Astrocyte (in vitro differentiated cells and primary cell): ENCODE measurements at regions not wholly inside any gene's neighbourhood (a gene's known extent, or its start where the extent isn't known, plus 50 kb on each side); places are given as distances from the start of the nearest gene placed in this dataset.

Experiments used
- EZH2 ChIP-seq: IDR thresholded peaks from 2 replicates; pipeline ENCODE4 v1.6.1; 2012; ENCODE audit warnings: mild to moderate bottlenecking, low read length, inconsistent platforms; ENCODE audit not compliant: insufficient read depth
- TF ChIP-seq, protein P1 (sequence below): IDR thresholded peaks from 2 replicates; pipeline ENCODE4 v1.5.1; 2011; ENCODE audit warnings: low read depth, mild to moderate bottlenecking, inconsistent platforms, low read length, moderate library complexity; ENCODE audit not compliant: insufficient read depth

DNA sequence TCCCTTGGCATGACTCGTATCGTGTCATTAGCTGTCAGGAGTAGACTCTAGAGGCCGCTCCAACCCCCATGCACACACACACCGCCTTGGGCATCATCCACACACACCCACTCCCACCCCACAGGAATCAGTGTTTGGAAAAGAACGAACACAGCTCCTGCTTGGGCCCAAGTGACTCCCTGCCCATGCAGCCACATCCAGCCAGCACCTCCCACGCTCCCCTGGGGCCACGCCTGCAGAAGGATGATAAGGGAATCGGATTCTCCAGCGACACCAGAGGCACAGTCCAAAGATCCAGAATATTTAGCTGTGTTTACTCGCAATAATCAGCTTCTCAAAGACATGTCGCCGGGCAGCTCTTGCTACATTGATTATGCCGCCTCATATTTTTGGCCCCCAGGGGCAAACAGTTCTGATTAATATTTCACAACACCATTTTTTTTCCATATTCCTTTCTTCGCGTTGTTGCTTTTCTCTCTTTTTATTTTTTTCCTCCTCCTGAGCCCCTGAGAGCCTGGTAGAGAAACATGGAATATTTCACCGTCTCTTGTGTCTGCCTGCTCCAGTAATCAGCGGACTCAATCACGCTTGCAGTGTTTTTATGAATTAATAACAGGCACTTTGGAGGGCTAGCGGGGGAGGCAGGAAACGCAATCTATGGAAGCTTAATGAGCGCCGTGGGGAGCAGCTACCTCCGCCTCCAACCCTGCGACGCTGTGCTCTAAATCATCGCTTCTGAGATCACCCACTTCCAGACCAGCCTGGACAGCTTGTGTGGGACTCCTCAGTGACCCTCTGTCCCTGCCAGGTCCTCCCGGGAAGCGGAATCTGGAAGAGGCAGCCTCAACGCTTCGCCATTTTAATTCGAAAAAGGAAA lies 221.4 kb downstream of the TLE3 start:
- TF ChIP-seq, protein P1, sequence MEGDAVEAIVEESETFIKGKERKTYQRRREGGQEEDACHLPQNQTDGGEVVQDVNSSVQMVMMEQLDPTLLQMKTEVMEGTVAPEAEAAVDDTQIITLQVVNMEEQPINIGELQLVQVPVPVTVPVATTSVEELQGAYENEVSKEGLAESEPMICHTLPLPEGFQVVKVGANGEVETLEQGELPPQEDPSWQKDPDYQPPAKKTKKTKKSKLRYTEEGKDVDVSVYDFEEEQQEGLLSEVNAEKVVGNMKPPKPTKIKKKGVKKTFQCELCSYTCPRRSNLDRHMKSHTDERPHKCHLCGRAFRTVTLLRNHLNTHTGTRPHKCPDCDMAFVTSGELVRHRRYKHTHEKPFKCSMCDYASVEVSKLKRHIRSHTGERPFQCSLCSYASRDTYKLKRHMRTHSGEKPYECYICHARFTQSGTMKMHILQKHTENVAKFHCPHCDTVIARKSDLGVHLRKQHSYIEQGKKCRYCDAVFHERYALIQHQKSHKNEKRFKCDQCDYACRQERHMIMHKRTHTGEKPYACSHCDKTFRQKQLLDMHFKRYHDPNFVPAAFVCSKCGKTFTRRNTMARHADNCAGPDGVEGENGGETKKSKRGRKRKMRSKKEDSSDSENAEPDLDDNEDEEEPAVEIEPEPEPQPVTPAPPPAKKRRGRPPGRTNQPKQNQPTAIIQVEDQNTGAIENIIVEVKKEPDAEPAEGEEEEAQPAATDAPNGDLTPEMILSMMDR = no peak
- TF ChIP-seq EZH2 = no peak
